GM12875 (cell line): ENCODE measurements at regions not wholly inside any gene's neighbourhood (a gene's known extent, or its start where the extent isn't known, plus 50 kb on each side); places are given as distances from the start of the nearest gene placed in this dataset.

Experiments used
- H3K4me3 ChIP-seq: one replicate; pipeline ENCODE4 v1.5.1; 2011; ENCODE audit warnings: low read depth, low read length, control low read depth
- CTCF ChIP-seq: IDR thresholded peaks from 2 replicates; pipeline ENCODE4 v1.5.1; 2011; ENCODE audit warnings: low read depth, mild to moderate bottlenecking, control low read depth, inconsistent platforms, low read length, moderate library complexity, borderline replicate concordance; ENCODE audit not compliant: insufficient read depth

DNA sequence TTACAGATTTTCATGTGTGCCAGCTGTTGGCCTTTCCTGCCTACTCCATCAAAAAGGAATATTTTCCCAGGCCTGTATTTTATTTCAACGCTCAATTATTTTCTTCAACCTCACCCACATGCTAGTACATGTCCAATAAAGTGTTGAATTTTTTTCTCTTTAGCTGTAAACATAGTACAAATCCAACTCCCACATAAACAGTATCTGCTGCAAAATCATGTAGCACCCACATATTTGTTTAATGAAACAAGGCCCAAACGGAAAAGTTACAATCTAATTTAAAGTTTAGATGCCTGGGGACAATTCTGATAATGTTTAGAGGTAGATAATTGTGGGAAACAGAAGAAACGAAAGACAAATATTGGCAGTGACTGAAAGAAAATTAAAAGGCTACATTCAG lies 275.4 kb upstream of the ACVR2A start:
- no peak for TF ChIP-seq CTCF
- no peak overlapping the region for H3K4me3 ChIP-seq

DNA sequence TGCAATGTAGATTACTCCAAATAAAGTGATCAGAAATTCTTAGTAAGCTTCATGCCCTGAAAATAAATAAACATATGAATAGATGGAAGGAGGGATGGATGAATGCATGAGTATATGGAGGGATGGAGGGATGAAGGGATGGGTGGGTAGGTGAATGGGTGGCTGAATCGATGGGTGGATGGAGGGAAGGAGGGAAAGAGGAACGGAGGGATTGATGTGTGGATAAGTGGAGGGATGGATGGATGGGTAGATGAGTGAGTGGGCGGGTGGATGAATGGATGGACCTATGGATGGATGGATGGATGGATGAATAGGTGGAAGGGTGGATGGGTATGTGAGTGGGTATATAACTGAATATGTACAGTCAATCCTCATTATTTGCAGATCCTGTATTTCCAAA lies 276.7 kb upstream of the ACVR2A start:
- no peak for TF ChIP-seq CTCF
- no peak overlapping the region for H3K4me3 ChIP-seq

GRCh38 chr2:147567136-147567535 lies 277.7 kb upstream of the ACVR2A start:
- H3K4me3 ChIP-seq: no peak overlapping the region
- no peak for TF ChIP-seq CTCF

DNA sequence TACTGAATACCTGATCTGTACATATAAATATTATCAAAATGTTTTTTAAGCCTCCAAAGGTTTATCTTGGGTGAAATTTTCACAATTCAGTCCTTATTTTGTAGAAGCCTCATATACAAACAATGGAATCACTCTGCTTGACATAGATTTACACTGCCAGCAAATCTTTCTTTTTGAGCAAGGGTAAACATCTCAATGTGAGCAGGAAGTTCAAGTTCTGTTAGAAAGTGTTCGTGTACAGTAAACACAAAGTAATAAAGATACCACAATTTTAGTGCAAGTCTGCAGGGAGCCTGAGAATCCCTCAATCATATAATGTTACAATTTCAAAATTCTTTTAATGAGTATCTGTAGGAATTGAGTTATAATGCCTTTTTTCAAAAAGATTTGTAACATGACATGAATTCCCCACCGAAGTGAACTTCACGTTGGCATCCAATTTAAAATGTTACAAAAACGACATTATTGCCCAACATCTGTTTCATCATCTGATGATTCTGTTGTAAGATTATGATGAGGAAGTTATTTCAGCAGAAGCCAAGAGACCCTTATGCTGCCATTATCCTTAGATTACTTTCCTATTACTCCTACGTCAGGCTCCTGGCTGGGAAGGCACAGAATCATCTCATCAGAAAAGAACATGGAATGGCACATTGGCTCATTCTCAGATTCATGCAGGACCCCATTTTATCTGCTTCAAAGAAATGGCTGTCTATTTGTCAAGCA lies 283.9 kb upstream of the ACVR2A start:
- no peak for TF ChIP-seq CTCF
- no peak overlapping the region for H3K4me3 ChIP-seq

DNA sequence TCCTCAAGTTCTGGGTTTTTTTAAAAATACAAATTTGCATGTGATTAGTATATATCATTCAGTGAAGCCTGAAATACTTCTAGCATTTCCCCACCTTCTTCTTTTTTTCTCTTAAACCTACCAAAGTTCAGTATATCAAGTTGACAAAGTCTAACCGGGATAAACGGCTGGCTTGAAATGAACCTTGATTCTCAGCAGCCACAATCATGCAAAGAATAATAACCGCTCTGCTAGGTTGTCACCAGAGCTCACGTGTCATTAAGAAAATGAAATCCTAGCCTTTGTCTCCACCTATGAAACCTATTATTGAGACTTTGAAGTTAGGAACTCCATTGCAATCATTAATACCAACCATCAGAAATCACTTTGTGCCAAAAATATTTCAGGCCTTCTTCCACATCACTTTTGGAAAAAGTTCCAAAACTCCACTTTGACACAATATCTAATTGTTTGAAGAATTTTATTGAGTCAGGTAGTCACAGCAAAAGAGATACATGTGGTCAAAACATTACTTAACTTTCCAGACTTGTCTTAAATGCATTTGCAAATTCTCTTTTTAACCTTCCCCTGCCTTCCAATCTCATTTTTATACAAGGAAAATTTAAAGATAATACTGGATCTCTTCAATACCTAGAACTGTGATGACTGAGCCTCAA lies 285.6 kb upstream of the ACVR2A start:
- TF ChIP-seq CTCF: no peak

GRCh38 chr2:147558620-147559019 lies 286.2 kb upstream of the ACVR2A start:
- no peak for TF ChIP-seq CTCF
- no peak overlapping the region for H3K4me3 ChIP-seq

More for the DNA sequence above, 285.6 kb upstream of the ACVR2A start:
- no peak overlapping the region for H3K4me3 ChIP-seq
